Duodenal mucosa (tissue), 2 donors: ENCODE measurements at regions not wholly inside any gene's neighbourhood (a gene's known extent, or its start where the extent isn't known, plus 50 kb on each side); places are given as distances from the start of the nearest gene placed in this dataset.

Experiments
- H3K27ac ChIP-seq: one replicate; pipeline ENCODE4 v1.7.0; 2013; ENCODE audit warnings: low read depth, low read length
- H3K27me3 ChIP-seq, 2 donors: one replicate each; pipeline ENCODE4 v1.7.0; 2013; ENCODE audit warnings: low read length in 2 of 2, control low read depth in 1 of 2; ENCODE audit not compliant: insufficient read depth in 2 of 2, control insufficient read depth in 1 of 2
- H3K36me3 ChIP-seq, 2 donors: one replicate each; pipeline ENCODE4 v1.7.0; 2013; ENCODE audit warnings: low read length in 2 of 2, control low read depth in 1 of 2; ENCODE audit not compliant: insufficient read depth in 2 of 2, control insufficient read depth in 1 of 2
- H3K4me1 ChIP-seq, 2 donors: one replicate each; pipeline ENCODE4 v1.7.0; 2013; ENCODE audit warnings: low read length in 2 of 2, control low read depth in 1 of 2; ENCODE audit not compliant: insufficient read depth in 2 of 2, control insufficient read depth in 1 of 2
- H3K4me3 ChIP-seq, 2 donors: one replicate each; pipeline ENCODE4 v1.7.0; 2013; ENCODE audit warnings: low read length in 2 of 2, low read depth in 1 of 2
- H3K9ac ChIP-seq, 2 donors: one replicate each; pipeline ENCODE4 v1.7.0; 2013; ENCODE audit warnings: low read length in 2 of 2, low read depth in 1 of 2
- H3K9me3 ChIP-seq, 2 donors: one replicate each; pipeline ENCODE4 v1.7.0; 2013; ENCODE audit warnings: low read length in 2 of 2, control low read depth in 1 of 2; ENCODE audit not compliant: control insufficient read depth in 1 of 2

GRCh38 chr11:42003801-42004200, 544.3 kb upstream of the LRRC4C start:
- H3K9me3 ChIP-seq = no peaks in the 10 kb centered on the region
- no peak overlapping the region for H3K4me3 ChIP-seq
- no peak overlapping the region for H3K27ac ChIP-seq
- no peak overlapping the region for H3K9ac ChIP-seq
- H3K27me3 ChIP-seq = no peaks in the 10 kb centered on the region
- H3K36me3 ChIP-seq = no peaks in the 10 kb centered on the region
- H3K4me1 ChIP-seq = no peaks in the 10 kb centered on the region

DNA sequence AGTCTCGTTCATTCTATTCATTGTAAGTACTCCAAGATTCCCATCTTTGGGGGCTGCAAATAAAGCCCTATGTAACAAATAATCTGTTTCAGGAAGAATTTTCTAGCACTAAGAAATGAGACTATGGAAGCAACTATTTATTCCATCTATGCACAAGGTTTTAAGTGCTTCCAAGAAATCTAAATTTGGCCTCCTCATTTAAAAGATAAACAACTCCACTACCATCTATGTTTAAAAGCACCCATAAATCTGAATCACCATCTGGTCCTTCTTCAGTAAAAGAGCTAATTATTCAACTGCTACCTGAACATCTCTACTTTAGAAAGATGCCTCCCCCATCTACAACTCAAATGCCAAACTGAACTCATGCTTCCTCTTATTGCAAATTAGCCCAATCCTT, 547.3 kb upstream of the LRRC4C start:
- H3K4me1 ChIP-seq = no peaks in the 10 kb centered on the region
- no peak overlapping the region for H3K27ac ChIP-seq
- H3K36me3 ChIP-seq = no peaks in the 10 kb centered on the region
- H3K9me3 ChIP-seq = no peaks in the 10 kb centered on the region
- H3K27me3 ChIP-seq = no peaks in the 10 kb centered on the region
- H3K4me3 ChIP-seq = no peak overlapping the region
- no peak overlapping the region for H3K9ac ChIP-seq

DNA sequence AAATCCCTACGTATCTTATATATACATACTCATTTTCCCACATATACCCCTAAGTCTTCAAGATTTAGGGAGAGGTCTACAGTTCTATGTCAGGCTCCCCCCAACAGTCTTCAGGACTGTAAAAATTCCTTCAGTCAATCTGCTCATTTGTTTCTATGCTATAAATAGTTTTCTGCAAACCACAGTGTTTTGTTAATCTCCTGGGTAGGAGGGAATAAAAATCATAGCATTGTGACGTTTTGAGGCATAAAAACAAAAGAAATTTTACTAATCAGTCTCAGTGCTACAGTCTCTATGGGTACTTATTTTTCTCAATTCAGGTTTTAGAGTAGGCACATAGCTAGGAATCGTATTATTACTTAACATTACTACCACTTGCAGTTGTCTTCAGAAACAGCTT, 552.8 kb upstream of the LRRC4C start:
- Histone ChIP-seq H3K27ac (no peak overlapping the region), H3K4me1 (no peaks in the 10 kb centered on the region), H3K9ac (no peak overlapping the region), H3K27me3 (no peaks in the 10 kb centered on the region), H3K9me3 (no peaks in the 10 kb centered on the region), H3K36me3 (no peaks in the 10 kb centered on the region), H3K4me3 (no peak overlapping the region)

DNA sequence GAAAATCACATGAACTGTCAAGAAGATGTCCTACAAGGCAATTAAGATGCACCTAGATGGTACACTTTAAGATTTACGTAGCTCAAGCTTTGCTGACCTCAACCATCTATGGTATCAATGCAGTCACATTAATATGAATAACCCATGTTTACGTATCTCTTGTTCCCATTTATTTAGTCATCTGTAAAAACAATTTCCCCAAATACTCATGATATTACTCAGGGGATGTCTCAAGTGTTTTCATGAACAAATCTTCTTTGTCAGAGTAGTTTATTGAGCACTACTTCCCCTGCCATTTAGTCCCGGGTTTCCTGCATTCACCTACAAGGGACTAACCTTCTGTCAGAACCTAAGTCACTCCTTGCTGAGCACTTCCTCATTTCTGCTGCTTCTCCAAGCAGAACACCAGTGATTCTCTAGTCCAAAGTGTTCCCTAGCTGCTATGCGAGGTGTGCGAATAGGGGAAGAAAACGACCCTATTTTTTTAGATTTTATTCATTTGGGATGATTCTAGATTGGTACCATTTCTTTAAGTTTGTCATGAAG, 554.3 kb upstream of the LRRC4C start:
- no peak overlapping the region for H3K9ac ChIP-seq
- no peaks in the 10 kb centered on the region for H3K9me3 ChIP-seq
- no peak overlapping the region for H3K27ac ChIP-seq
- no peaks in the 10 kb centered on the region for H3K27me3 ChIP-seq
- H3K4me1 ChIP-seq = no peaks in the 10 kb centered on the region
- H3K36me3 ChIP-seq = no peaks in the 10 kb centered on the region
- no peak overlapping the region for H3K4me3 ChIP-seq

DNA sequence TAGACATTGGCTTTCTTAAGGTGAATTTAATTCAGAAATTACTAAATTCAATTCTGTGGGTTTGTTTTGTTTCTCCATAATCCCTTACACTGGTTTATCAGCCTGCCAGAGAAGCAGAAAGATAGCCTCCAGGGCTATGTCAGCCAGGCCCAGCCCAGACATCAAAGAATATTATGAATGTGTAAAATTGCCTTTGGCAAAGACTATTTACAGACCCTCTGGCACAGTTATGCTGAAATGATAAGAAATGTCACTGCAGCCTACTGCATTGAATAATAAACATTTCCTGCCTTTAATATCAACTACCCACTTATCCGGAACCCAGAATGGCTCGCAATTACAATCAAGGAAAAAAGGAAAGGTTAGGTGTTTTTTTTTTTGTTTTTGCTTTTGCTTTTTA, 562.5 kb upstream of the LRRC4C start:
- no peak overlapping the region for H3K9ac ChIP-seq
- H3K27ac ChIP-seq = no peak overlapping the region
- H3K27me3 ChIP-seq = no peaks in the 10 kb centered on the region
- H3K4me3 ChIP-seq = no peak overlapping the region
- no peaks in the 10 kb centered on the region for H3K36me3 ChIP-seq
- no peaks in the 10 kb centered on the region for H3K4me1 ChIP-seq
- no peaks in the 10 kb centered on the region for H3K9me3 ChIP-seq

DNA sequence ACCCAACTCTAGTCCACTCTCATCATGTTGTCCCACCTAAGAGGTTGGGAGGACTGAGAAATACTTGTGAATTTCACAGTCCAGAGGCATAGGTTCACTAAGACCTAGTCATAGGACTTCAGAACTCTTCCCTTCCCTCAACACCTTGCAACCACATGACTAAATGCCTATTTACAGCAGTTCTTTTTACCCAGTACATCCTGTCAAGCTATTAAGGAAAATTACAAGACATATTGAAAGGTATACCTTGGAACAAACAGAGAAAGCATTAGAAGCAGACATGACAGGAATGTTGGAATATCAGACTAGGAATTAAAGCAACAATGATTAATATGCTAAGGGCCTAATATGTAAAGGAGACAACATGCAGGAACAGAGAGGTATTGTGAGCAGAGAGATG, 563.8 kb upstream of the LRRC4C start:
- no peaks in the 10 kb centered on the region for H3K36me3 ChIP-seq
- no peak overlapping the region for H3K9ac ChIP-seq
- no peak overlapping the region for H3K4me3 ChIP-seq
- H3K9me3 ChIP-seq = no peaks in the 10 kb centered on the region
- H3K27ac ChIP-seq = no peak overlapping the region
- no peaks in the 10 kb centered on the region for H3K4me1 ChIP-seq
- no peaks in the 10 kb centered on the region for H3K27me3 ChIP-seq

GRCh38 chr11:42025121-42025803, 565.8 kb upstream of the LRRC4C start:
- Histone ChIP-seq H3K27ac (no peak overlapping the region), H3K36me3 (no peaks in the 10 kb centered on the region), H3K9ac (no peak overlapping the region), H3K4me1 (no peaks in the 10 kb centered on the region), H3K9me3 (no peaks in the 10 kb centered on the region), H3K27me3 (no peaks in the 10 kb centered on the region), H3K4me3 (no peak overlapping the region)

GRCh38 chr11:42034826-42035225, 575.4 kb upstream of the LRRC4C start:
- no peaks in the 10 kb centered on the region for H3K36me3 ChIP-seq
- no peaks in the 10 kb centered on the region for H3K4me1 ChIP-seq
- no peak overlapping the region for H3K27ac ChIP-seq
- H3K4me3 ChIP-seq = no peak overlapping the region
- no peak overlapping the region for H3K9ac ChIP-seq
- H3K9me3 ChIP-seq = no peaks in the 10 kb centered on the region
- no peaks in the 10 kb centered on the region for H3K27me3 ChIP-seq

- H3K27me3 ChIP-seq = no peaks in the 10 kb centered on the region
Observed at GRCh38 chr11:42036201-42036600, 576.7 kb upstream of the LRRC4C start.

GRCh38 chr11:42043312-42043711, 583.9 kb upstream of the LRRC4C start:
- Histone ChIP-seq H3K4me1 (no peaks in the 10 kb centered on the region), H3K9me3 (peaks cover 0 to 5% of the 10 kb centered on the region in 2 donors), H3K4me3 (no peak overlapping the region), H3K27me3 (no peaks in the 10 kb centered on the region), H3K27ac (no peak overlapping the region), H3K36me3 (no peaks in the 10 kb centered on the region), H3K9ac (no peak overlapping the region)

More at GRCh38 chr11:42036201-42036600, 576.7 kb upstream of the LRRC4C start:
- no peaks in the 10 kb centered on the region for H3K4me1 ChIP-seq
- H3K9ac ChIP-seq = no peak overlapping the region
- H3K27ac ChIP-seq = no peak overlapping the region
- no peak overlapping the region for H3K4me3 ChIP-seq
- no peaks in the 10 kb centered on the region for H3K36me3 ChIP-seq
- no peaks in the 10 kb centered on the region for H3K9me3 ChIP-seq
